ENCODE measurements at regions not wholly inside any gene's neighbourhood (a gene's known extent, or its start where the extent isn't known, plus 50 kb on each side); places are given as distances from the start of the nearest gene placed in this dataset.

- TF ChIP-seq, protein P1, sequence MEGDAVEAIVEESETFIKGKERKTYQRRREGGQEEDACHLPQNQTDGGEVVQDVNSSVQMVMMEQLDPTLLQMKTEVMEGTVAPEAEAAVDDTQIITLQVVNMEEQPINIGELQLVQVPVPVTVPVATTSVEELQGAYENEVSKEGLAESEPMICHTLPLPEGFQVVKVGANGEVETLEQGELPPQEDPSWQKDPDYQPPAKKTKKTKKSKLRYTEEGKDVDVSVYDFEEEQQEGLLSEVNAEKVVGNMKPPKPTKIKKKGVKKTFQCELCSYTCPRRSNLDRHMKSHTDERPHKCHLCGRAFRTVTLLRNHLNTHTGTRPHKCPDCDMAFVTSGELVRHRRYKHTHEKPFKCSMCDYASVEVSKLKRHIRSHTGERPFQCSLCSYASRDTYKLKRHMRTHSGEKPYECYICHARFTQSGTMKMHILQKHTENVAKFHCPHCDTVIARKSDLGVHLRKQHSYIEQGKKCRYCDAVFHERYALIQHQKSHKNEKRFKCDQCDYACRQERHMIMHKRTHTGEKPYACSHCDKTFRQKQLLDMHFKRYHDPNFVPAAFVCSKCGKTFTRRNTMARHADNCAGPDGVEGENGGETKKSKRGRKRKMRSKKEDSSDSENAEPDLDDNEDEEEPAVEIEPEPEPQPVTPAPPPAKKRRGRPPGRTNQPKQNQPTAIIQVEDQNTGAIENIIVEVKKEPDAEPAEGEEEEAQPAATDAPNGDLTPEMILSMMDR (IDR thresholded peaks at IDR 0.05) = no peak
- TF ChIP-seq ZFX (IDR thresholded peaks at IDR 0.05; ENCODE audit: borderline replicate concordance) = no peak
- H3K27ac ChIP-seq = no peak overlapping the region
Measured at GRCh38 chr9:16306586-16306985, 563.9 kb downstream of the BNC2 start.

- no peak for TF ChIP-seq ZFX (IDR thresholded peaks at IDR 0.05; ENCODE audit: borderline replicate concordance)
- TF ChIP-seq, protein P1 (IDR thresholded peaks at IDR 0.05) = no peak
- no peak overlapping the region for H3K27ac ChIP-seq
Measured at GRCh38 chr9:16307626-16308195, 562.8 kb downstream of the BNC2 start.

DNA sequence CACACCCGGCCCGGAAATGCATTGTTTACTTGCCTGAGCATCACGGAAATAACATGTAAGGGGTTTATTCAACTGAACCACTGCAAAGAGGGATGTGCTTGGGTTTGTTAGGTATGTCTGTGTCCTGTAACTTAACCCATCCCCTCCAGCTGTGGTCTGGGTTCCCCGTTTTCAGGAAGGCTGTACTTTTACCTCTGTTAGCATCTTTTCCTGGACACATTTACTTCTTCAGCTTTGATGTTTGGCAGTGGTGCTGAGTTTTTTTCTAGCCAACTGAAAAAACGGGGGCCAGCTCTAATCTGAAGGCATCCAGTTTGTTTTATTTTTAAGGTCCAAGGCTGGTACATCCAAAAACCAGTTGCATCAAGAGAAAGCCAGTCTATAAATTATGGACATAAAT is 561.8 kb downstream of the BNC2 start:
- H3K27ac ChIP-seq = no peak overlapping the region
- TF ChIP-seq, protein P1 (IDR thresholded peaks at IDR 0.05) = no peak
- TF ChIP-seq ZFX (IDR thresholded peaks at IDR 0.05; ENCODE audit: borderline replicate concordance) = no peak

DNA sequence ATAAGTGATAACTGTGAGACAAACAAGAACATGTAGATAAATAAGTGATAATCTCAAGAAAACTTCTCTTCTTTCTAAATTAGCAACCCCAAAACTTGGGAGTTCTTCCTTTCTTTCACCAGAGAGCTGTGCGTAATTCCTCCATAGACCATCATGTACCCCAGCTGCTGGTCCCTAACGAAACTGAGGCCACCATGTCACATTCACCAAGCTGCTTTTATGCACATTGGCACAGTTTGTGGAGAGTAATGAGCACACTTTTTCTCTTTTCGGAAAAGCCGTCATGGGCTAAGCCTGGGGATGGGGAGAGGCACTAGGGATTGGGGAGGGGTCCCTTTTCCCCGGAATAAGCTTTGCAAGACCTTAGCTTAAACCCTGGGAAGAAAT is 561.4 kb downstream of the BNC2 start:
- TF ChIP-seq ZFX (IDR thresholded peaks at IDR 0.05; ENCODE audit: borderline replicate concordance) = no peak
- TF ChIP-seq, protein P1 (IDR thresholded peaks at IDR 0.05) = no peak
- H3K27ac ChIP-seq = no peak overlapping the region

DNA sequence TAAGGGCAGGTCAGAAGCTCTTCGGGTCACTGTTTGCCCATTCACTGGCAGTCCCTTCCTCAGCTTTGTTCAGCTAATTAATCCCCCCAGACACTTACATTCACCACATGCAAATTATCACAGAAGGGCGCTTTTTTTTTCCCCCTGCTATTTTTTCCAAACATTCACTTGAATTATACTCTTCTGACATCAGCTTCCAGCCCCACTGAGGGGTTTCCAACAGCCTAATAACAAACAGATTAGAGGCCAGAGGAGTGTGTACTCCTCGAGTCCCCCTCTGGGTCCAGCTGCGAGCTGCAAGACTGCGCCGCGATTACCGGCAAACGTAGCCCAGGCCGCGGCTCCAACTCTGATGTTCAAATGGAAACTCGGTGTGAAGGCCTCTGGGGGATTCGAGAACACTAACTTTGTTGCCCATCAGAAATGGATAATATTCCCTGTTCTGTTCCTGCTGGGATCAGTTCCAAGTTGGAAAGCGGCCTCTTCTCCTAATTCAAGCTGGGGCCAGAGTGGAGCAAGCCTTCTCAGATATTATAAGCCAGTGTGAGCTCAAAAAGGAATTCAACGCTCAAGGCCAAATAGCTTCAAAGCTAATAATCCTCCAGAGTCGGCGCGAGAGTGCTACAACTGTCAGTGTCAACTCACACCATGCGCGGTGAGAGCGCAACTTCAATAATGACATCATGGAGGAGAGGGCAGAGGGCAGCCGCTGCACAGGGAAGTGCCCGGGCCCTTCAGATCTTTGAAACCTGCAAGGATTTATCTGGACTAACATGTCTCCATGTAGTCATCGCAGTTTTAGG is 560.8 kb downstream of the BNC2 start:
- no peak overlapping the region for H3K27ac ChIP-seq
- TF ChIP-seq, protein P1 (IDR thresholded peaks at IDR 0.05) = no peak
- no peak for TF ChIP-seq ZFX (IDR thresholded peaks at IDR 0.05; ENCODE audit: borderline replicate concordance)

- H3K27ac ChIP-seq = no peak overlapping the region
- TF ChIP-seq, protein P1 (IDR thresholded peaks at IDR 0.05) = no peak
- no peak for TF ChIP-seq ZFX (IDR thresholded peaks at IDR 0.05; ENCODE audit: borderline replicate concordance)
Measured at GRCh38 chr9:16310278-16311110, 560.0 kb downstream of the BNC2 start.

Measured in 22Rv1 (cell line).